GM23338 (cell line): ENCODE measurements at regions not wholly inside any gene's neighbourhood (a gene's known extent, or its start where the extent isn't known, plus 50 kb on each side); places are given as distances from the start of the nearest gene placed in this dataset.

Experiments used
- ATAC-seq: fragments of 200-7000 bp; cut with Tn5 transposase; 3 replicates; pipeline ENCODE4 v1.9.1; 2020
- DNase-seq: peaks from one replicate; pipeline ENCODE4 v3.0.0-alpha.2; 2015; ENCODE audit warnings: low spot score
- H2AFZ ChIP-seq: fragments of 200-600 bp; sonication (generic); 2 replicates; pipeline ENCODE4 v1.8.0; 2016; ENCODE audit warnings: antibody characterized with exemption, mild to moderate bottlenecking, moderate library complexity
- H3F3A ChIP-seq: fragments of 200-600 bp; sonication (generic); replicated peaks from 2 replicates; pipeline ENCODE4 v1.8.0; 2017; ENCODE audit warnings: antibody characterized with exemption, mixed run types, low read depth
- H3K27ac ChIP-seq: fragments of 200-600 bp; sonication (generic); 2 replicates; pipeline ENCODE4 v1.6.1; 2016; ENCODE audit warnings: low read depth
- H3K27me3 ChIP-seq: fragments of 200-600 bp; sonication (generic); 2 replicates; pipeline ENCODE4 v1.8.0; 2016; ENCODE audit warnings: mild to moderate bottlenecking, mixed run types, moderate library complexity; ENCODE audit not compliant: insufficient read depth
- H3K36me3 ChIP-seq: fragments of 200-600 bp; sonication (generic); 2 replicates; pipeline ENCODE4 v1.8.0; 2016; ENCODE audit warnings: mild to moderate bottlenecking; ENCODE audit not compliant: insufficient read depth
- H3K4me1 ChIP-seq: fragments of 200-600 bp; sonication (generic); 2 replicates; pipeline ENCODE4 v1.8.0; 2016; ENCODE audit warnings: mild to moderate bottlenecking, moderate library complexity; ENCODE audit not compliant: insufficient read depth
- H3K4me2 ChIP-seq: fragments of 200-600 bp; sonication (generic); 2 replicates; pipeline ENCODE4 v1.7.1; 2017; ENCODE audit warnings: mixed run types
- H3K4me3 ChIP-seq: fragments of 200-600 bp; sonication (generic); 2 replicates; pipeline ENCODE4 v1.6.1; 2016; ENCODE audit warnings: mixed run types
- H3K79me2 ChIP-seq: fragments of 200-600 bp; sonication (generic); replicated peaks from 2 replicates; pipeline ENCODE4 v1.8.0; 2017; ENCODE audit warnings: mild to moderate bottlenecking; ENCODE audit not compliant: insufficient read depth
- H3K9me2 ChIP-seq: fragments of 200-600 bp; sonication (generic); 2 replicates; pipeline ENCODE4 v1.8.0; 2017; ENCODE audit not compliant: insufficient read depth
- H4K20me1 ChIP-seq: fragments of 200-600 bp; sonication (generic); replicated peaks from 2 replicates; pipeline ENCODE4 v1.8.0; 2017; ENCODE audit warnings: mild to moderate bottlenecking; ENCODE audit not compliant: insufficient read depth
- H3K27ac Mint-ChIP-seq: 2 replicates; pipeline ENCODE4 v1.8.0; 2020; ENCODE audit warnings: inconsistent platforms, mild to moderate bottlenecking, moderate library complexity, mixed read lengths
- H3K27me3 Mint-ChIP-seq: 3 replicates; pipeline ENCODE4 v1.8.0; 2022; ENCODE audit warnings: low read depth, mild to moderate bottlenecking, moderate library complexity, mixed read lengths, inconsistent platforms; ENCODE audit not compliant: insufficient read depth, poor library complexity
- H3K36me3 Mint-ChIP-seq: 3 replicates; pipeline ENCODE4 v1.8.0; 2021; ENCODE audit warnings: low read depth, mild to moderate bottlenecking, inconsistent platforms, moderate library complexity, mixed read lengths
- H3K4me1 Mint-ChIP-seq: 3 replicates; pipeline ENCODE4 v1.8.0; 2020; ENCODE audit warnings: mild to moderate bottlenecking, inconsistent platforms, mixed read lengths
- H3K4me3 Mint-ChIP-seq: 3 replicates; pipeline ENCODE4 v1.8.0; 2021; ENCODE audit warnings: moderate library complexity, mild to moderate bottlenecking, inconsistent platforms, mixed read lengths
- H3K9me3 Mint-ChIP-seq: 3 replicates; pipeline ENCODE4 v1.8.0; 2020; ENCODE audit warnings: moderate library complexity, mild to moderate bottlenecking, inconsistent platforms, mixed read lengths
- CREB1 ChIP-seq: fragments of 250-450 bp; sonication (Bioruptor Pico); IDR thresholded peaks from 2 replicates; pipeline ENCODE4 v1.5.0; 2020; ENCODE audit warnings: low read depth, mild to moderate bottlenecking, moderate library complexity
- CTCF ChIP-seq, 2 experiments: fragments of 200-600 bp in 1 of 2; sonication (generic) in 1 of 2; conservative IDR thresholded peaks; 2 replicates each; pipeline versions ENCODE4 v1.5.1 to v1.6.1; 2016 to 2017; ENCODE audit warnings: antibody characterized with exemption in 2 of 2, low read depth in 2 of 2, mild to moderate bottlenecking in 2 of 2, moderate library complexity in 1 of 2
- ETS1 ChIP-seq: IDR thresholded peaks from 2 replicates; pipeline ENCODE4 v1.6.1; 2016; ENCODE audit warnings: antibody characterized with exemption
- EZH2 ChIP-seq: fragments of 200-600 bp; sonication (generic); IDR thresholded peaks from one replicate; pipeline ENCODE4 v1.8.0; 2017; ENCODE audit warnings: antibody characterized with exemption, mild to moderate bottlenecking, low read depth; ENCODE audit not compliant: unreplicated experiment
- EZH2phosphoT487 ChIP-seq: fragments of 200-600 bp; sonication (generic); IDR thresholded peaks from one replicate; pipeline ENCODE4 v1.8.1; 2018; ENCODE audit warnings: antibody characterized with exemption; ENCODE audit not compliant: unreplicated experiment
- JUNB ChIP-seq: IDR thresholded peaks from one replicate; pipeline ENCODE4 v1.6.1; 2016; ENCODE audit warnings: antibody characterized with exemption; ENCODE audit not compliant: unreplicated experiment
- NANOG ChIP-seq: IDR thresholded peaks from 2 replicates; pipeline ENCODE4 v1.6.1; 2016; ENCODE audit warnings: antibody characterized with exemption, borderline replicate concordance
- POLR2AphosphoS5 ChIP-seq: IDR thresholded peaks from 2 replicates; pipeline ENCODE4 v1.6.1; 2016; ENCODE audit warnings: antibody characterized with exemption, low read depth
- STAT1 ChIP-seq: IDR thresholded peaks from one replicate; pipeline ENCODE4 v1.6.1; 2016; ENCODE audit warnings: antibody characterized with exemption; ENCODE audit not compliant: unreplicated experiment
- ZNF114 ChIP-seq: fragments of 250-450 bp; sonication (Bioruptor Pico); IDR thresholded peaks from 2 replicates; pipeline ENCODE4 v1.5.0; 2020; ENCODE audit warnings: mild to moderate bottlenecking, moderate library complexity
- ZNF331 ChIP-seq: fragments of 250-450 bp; sonication (Bioruptor Pico); IDR thresholded peaks from 2 replicates; pipeline ENCODE4 v1.5.0; 2020; ENCODE audit warnings: low read depth, mild to moderate bottlenecking, moderate library complexity
- ZNF462 ChIP-seq: fragments of 250-450 bp; sonication (Bioruptor Pico); IDR thresholded peaks from 2 replicates; pipeline ENCODE4 v1.5.0; 2020; ENCODE audit warnings: mild to moderate bottlenecking, moderate library complexity

GRCh38 chr2:84177733-84178132, 281.3 kb downstream of the SUCLG1 start:
- H3K4me3 ChIP-seq, result no peak overlapping the region
- no peak for ATAC-seq
- Mint-ChIP-seq H3K4me3 (no peak overlapping the region), H3K4me1 (no peaks in the 10 kb centered on the region), H3K9me3 (no peaks in the 10 kb centered on the region), H3K27me3 (no peaks in the 10 kb centered on the region), H3K27ac (no peak overlapping the region), H3K36me3 (no peaks in the 10 kb centered on the region)
- no peaks in the 10 kb centered on the region for H3K4me1 ChIP-seq
- no peak overlapping the region for H2AFZ ChIP-seq
- H3K27ac ChIP-seq, result no peak overlapping the region
- H3K79me2 ChIP-seq, result no peaks in the 10 kb centered on the region
- H4K20me1 ChIP-seq, result no peaks in the 10 kb centered on the region
- no peak for DNase-seq
- TF ChIP-seq NANOG, result no peak
- no peak for TF ChIP-seq EZH2phosphoT487
- TF ChIP-seq CREB1 (CRISPR knock-in tag), result no peak
- no peak for TF ChIP-seq POLR2AphosphoS5
- TF ChIP-seq ETS1, result no peak
- no peak for TF ChIP-seq EZH2
- no peak for TF ChIP-seq ZNF114
- no peak for TF ChIP-seq STAT1
- no peak for TF ChIP-seq CTCF (conservative IDR thresholded peaks at IDR 0.05; ENCODE audit: low read depth in 2 of 2)
- peaks cover 16% of the 10 kb centered on the region for H3K9me2 ChIP-seq
- no peak overlapping the region for H3K4me2 ChIP-seq
- H3F3A ChIP-seq, result no peaks in the 10 kb centered on the region
- no peaks in the 10 kb centered on the region for H3K27me3 ChIP-seq
- H3K36me3 ChIP-seq, result no peaks in the 10 kb centered on the region

- H3K4me3 ChIP-seq, result no peak overlapping the region
- no peak overlapping the region for H3K27ac ChIP-seq
- H3K36me3 ChIP-seq, result no peaks in the 10 kb centered on the region
- no peak for DNase-seq
- H3K79me2 ChIP-seq, result no peaks in the 10 kb centered on the region
- H3K4me2 ChIP-seq, result no peak overlapping the region
- no peaks in the 10 kb centered on the region for H3K27me3 ChIP-seq
- H3K4me1 Mint-ChIP-seq, result no peaks in the 10 kb centered on the region
- H3K27ac Mint-ChIP-seq, result no peak overlapping the region
- no peak overlapping the region for H2AFZ ChIP-seq
- no peaks in the 10 kb centered on the region for H4K20me1 ChIP-seq
- no peaks in the 10 kb centered on the region for H3F3A ChIP-seq
- no peak for ATAC-seq
- no peak overlapping the region for H3K4me3 Mint-ChIP-seq
- H3K4me1 ChIP-seq, result no peaks in the 10 kb centered on the region
- H3K9me2 ChIP-seq, result peaks cover 11% of the 10 kb centered on the region
- no peaks in the 10 kb centered on the region for H3K9me3 Mint-ChIP-seq
- no peaks in the 10 kb centered on the region for H3K36me3 Mint-ChIP-seq
- H3K27me3 Mint-ChIP-seq, result no peaks in the 10 kb centered on the region
- TF ChIP-seq CTCF (conservative IDR thresholded peaks at IDR 0.05; ENCODE audit: low read depth in 2 of 2) (no peak), ZNF331 (CRISPR knock-in tag) (no peak), JUNB (no peak), ZNF462 (CRISPR knock-in tag) (no peak), CREB1 (CRISPR knock-in tag) (no peak), EZH2 (no peak), EZH2phosphoT487 (no peak)
These were observed 283.1 kb downstream of the SUCLG1 start for GRCh38 chr2:84175970-84176369.
